ENCODE measurements at regions not wholly inside any gene's neighbourhood (a gene's known extent, or its start where the extent isn't known, plus 50 kb on each side); places are given as distances from the start of the nearest gene placed in this dataset.
A peak's percentile ranks its signal among the peaks of the same experiment; 100 is the strongest.

DNA sequence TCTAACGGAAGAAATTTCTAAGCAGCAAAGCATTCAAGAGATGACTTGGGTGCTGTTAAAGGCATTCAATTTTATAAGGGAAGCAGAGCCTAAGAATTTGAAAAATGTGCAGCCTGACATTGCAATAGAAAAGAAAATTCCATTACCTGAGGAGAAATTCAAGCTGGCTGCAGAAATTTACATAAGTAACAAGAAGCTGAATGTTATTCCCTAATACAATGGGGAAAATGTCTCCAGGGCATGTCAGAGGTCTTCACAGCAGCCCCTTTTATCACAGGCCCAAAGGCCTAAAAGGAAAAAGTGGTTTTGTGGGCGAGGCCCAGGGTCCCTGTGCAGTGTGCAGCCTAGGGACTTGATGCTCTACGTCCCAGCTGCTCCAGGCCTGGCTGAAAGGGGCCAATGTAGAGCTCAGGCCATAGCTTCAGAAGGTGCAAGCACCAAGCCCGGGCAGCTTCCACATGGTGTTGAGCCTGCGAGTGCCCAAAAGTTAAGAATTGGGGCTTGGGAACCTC lies 306.7 kb downstream of the RDH14 start:
- no peak for DNase-seq (ENCODE audit: low read depth)

DNA sequence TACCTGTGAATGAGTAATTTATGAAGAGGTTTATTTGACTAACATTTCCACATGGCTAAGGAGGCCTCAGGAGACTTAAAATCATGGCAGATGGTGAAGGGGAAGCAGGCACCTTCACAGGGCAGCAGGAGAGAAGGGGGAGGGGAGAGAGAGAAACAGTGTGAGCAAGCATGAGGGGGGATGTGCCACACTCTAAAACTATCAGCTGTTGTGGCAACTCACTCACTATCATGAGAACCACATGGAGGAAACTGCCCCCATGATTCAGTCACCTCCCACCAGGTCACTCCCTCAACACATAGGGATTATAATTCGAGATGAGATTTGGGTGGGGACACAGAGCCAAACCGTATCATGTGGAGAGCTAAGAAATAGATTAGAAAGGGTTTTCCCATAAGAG lies 309.0 kb downstream of the RDH14 start:
- DNase-seq (ENCODE audit: low read depth), result no peak

DNA sequence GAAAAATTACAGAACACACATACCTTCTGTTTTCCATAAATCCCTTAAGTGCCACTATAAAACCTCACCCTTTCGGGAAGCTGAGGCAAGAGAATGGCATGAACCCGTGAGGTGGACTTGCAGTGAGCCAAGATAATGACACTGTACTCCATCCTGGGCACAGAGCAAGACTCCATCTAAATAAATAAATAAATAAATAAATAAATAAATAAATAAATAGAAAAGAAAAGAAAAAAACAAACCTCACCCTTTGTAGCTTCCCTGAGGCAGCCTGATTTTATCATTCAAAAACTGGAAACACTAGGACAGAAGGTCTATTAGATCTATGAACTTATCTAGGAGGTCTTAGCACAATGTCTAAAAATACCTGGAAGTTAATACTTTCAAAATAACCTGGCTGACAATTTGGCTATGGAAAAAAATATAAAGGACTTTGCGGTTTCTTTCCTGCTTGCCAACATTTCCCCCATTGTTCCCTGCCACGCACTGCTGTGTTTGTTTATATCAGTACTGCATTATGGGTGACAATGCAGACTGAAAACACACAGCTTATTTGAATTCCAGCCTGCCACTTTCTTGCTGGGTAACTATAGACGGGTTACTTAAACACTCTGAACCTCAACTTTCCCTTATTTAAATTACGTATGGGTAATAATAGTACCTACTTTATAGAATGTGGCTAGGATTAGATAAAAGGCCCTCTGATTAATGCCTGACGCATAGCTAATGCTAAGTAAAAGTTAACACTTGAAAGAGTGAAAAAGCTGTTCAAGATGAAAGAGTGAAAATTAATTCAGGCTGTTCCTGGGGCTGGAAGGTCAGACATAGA lies 313.0 kb downstream of the RDH14 start:
- DNase-seq (ENCODE audit: low read depth), result no peak

DNA sequence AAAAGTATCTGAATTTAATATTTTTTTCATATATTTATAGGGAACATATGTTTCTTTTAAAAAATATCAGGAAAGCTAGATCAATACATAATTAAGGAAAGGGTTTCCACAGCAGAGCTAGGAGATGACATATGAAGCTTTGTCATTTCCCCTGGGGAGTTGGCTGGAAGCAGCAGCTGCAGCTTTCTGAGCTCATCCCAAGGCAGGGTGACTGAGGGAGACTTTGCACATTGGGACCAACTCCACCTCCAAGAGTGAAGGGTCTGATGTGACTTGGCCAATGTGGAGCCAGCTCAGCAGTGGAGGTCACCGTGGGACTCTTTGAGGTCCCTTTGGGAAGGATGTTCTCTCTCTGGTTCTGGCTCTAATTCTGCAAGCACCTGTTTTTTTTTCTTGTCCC lies 315.1 kb downstream of the RDH14 start:
- no peak for DNase-seq (ENCODE audit: low read depth)

DNA sequence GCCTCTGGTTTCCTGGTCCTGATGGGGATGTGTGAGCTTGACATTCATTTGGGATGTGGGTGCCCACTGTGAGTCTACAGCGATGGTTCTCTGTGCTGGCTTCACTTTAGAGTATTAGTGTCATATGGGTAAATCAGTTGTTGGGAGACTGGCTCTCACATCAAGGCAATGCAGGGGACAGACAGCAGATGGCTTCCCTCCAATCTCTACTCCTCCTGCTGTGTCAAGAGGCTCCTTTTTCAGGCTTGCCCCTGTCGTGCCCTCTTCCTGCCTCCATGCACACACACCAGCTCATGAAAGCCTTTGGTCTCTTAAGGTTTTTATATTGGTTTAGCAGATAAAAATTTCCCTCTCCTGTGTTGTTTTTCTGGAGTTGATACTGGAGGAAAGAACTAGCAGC lies 315.6 kb downstream of the RDH14 start:
- no peak for DNase-seq (ENCODE audit: low read depth)

DNA sequence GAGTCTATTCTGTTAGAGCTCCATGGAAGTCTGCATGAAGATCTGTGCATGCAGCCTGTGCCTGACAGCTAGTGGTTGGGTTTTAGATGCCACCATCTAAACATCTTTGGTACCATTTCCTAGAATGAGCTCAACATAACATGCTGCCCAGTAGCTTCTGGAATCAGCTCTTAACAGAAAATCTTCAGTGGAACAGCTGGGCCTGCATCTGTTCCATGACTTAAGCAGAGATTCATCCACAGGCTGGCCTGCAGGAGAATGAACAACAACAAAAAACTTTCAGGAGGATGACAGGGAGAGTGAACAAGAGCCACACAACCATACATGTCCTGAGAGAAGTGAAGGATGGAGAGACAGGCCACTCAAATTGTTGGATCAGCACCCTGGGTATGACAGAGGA lies 316.6 kb downstream of the RDH14 start:
- DNase-seq (ENCODE audit: low read depth), result no peak

DNA sequence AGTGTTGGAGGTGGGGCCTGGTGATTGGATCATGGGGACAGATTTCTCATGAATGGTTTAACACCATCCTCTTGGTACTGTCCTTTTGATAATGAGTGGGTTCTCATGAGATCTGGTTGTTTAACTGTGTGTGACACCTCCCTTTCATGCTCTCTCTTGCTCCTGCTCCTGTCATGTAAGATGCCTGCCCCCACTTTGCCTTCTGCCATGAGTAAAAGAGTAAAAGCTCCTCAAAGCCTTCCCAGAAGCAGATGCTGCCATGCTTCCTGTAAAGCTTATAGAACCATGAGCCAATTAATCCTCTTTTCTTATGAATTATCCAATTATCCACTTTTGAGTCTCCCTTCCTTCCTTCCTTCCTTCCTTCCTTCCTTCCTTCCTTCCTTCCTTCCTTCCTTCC lies 317.7 kb downstream of the RDH14 start:
- no peak for DNase-seq (ENCODE audit: low read depth)

DNA sequence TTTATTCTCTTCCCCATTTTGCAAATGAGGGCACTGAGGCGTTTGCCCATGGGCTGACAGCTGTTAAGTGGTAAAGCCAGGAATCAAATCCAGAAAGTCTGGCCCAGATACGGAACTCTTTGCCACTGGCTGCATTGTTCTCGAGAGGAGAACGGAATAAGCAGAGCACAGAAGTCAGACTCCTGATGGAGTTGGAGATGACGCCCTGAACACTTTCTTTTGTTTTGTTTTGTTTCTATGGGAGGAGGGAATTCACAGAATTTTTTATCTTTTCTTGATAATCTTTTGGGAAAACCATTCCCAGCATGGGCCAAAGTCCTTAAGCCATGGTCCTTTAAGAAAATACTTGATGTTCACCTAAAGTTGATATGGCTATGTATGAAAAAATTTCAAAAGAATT lies 322.2 kb downstream of the RDH14 start:
- DNase-seq (ENCODE audit: low read depth), result no peak

DNA sequence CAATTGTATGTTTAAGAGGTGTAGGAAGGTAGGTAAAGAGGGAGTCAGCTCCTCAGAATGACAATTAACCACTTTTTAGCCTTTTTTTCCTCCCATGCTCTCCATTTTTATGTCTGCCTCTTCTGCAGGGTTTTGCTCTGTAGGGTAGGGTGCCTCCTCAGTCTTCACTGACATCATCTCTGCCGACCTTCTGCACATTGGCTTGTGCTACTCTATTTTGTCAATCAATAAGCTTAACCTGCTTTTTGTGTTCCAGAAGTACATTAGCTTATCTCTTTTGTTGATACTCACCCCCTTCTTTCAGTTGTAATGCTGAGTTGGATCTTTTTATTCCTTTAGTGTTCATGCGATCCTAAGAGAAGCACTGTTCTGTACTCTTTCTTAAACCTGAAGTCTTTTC lies 323.2 kb downstream of the RDH14 start:
- DNase-seq (ENCODE audit: low read depth), result no peak

DNA sequence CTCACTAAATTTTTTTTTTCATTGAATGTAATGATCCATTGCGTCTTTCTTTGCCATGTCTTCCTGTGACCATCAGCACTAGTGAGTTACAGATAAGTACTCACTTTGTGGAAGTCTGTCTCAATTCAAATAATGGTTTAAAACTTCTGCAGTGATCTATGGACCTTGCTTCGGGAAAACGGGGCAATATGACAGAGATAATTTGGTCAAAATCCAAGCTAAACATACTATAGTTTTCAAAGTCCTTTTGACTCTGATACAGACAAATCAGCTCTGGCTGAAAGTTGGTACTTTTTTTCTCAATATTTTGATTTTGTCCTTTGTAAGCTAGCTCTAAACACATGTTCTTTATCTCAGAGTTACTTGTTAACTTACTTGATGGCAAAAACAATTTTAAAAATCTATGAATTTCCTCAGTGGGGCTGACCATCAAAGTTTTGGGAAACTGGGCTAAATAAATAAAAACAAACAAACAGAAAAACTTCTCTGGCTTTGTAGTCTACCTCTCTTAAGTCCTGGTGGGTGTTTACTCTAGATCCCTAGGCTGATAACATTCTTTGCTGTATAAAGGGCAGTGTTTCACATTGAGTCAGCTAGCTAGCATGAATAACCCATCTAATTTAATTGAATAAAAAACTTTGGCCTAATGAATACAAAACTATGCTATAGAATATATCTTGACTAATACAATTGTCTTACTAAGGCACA lies 327.6 kb downstream of the RDH14 start:
- DNase-seq (ENCODE audit: low read depth), result no peak

DNA sequence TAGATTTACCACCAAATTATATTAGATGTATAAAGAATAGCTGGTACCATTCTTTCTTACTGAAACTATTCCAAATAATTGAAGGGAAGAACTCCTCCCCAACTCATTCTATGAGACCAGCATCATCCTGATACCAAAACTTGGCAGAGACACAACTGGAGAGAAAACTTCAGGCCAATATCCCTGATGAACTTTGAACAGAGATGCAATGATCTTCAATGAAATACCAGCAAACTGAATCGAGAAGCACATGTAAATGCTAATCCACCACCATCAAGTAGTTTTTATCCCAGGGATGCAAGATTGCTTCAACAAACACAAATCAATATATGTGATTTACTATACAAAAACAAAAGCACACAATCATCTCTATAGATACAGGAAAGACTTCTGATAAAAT lies 329.8 kb downstream of the RDH14 start:
- DNase-seq (ENCODE audit: low read depth), result no peak

DNA sequence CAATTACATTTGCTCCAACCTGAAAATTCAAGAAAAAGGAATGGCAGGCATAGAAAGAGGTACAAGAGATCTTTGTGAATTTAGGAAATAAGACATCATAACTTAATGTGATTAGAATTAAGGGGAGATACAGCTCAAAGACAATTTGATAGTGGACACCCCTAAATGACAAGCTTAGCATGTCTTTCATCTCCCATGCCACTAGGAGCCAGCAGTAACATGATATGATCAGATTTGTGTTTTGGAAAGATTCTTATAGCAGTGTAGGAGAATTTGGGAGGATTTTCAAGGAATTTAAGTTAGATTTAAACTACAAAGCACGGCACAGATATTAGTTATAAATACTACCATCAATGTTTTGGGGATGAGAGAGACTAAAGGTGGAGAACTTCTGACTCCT lies 340.8 kb downstream of the RDH14 start:
- DNase-seq (ENCODE audit: low read depth), result no peak

DNA sequence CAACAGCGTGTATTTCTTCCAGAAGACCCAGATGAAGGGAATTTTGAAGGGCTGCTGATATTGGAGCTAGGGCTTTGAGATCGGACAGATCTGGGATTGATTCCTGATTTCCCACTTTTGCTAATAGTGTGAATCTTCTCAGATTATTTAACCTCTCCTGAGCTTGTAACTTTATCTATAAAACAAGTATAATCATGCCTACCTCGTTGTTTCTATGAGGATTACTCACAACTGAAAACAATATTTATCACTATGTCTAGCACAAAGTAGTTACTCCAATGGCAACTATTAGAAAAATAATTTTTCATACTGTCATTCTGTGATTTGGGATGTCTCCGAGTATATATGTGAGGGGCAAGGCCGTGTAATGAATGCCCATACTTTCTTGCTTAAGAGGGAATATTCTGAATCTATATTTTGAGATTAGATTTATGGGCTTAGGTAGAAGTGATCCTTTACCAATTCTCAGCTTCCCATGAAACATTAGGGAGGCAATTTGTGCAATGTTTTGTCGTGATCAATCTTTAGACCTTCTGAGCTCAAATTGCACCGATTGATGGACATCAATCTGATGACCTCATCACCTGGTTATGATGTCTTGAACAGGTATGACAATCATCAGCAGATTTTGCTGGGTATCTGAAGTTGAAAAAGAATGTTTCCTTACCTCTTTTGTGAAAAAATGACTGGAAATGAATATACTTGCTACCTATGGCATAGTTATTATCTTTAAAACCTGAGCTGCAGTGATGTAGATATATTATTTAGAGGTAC lies 339.9 kb downstream of the KCNS3 start:
- no peak for DNase-seq (ENCODE audit: low read depth)

DNA sequence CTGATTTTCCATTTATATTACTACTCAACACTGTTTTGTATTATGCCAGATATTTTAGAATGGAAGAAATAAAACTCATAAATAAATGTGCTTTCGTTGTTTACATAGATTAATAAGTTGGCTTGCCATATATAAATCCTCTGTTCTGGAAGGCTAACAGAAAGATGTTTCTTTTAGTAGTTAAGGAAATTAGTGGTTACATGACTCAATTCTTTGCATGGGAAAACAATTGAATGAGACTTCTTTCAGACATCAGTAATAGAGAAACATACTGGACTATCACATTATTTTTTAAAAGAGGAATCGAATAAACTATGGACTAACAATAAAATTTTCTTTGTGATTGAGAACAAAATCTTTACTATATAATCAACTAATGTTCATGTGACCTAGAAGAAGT lies 336.5 kb downstream of the KCNS3 start:
- no peak for DNase-seq (ENCODE audit: low read depth)

DNA sequence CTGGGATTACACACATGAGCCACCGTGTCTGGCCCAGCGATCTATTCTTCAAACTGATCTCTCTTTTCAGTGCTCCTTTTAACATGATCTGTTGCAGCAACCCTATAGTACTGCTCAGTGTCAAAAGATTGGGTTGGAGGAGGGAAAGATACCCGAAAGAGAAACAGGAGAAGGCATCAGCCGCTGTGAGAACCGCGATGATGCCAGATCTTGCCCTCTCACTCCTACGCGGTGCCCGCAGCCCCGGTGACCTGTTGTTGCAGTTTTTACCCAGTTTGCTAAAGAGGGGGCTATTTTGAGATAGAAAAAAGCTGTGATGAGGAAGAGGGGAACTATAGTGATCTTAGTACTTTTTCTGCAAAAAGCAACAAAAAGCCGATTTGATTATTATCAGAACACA lies 335.5 kb downstream of the KCNS3 start:
- DNase-seq (ENCODE audit: low read depth), result no peak

DNA sequence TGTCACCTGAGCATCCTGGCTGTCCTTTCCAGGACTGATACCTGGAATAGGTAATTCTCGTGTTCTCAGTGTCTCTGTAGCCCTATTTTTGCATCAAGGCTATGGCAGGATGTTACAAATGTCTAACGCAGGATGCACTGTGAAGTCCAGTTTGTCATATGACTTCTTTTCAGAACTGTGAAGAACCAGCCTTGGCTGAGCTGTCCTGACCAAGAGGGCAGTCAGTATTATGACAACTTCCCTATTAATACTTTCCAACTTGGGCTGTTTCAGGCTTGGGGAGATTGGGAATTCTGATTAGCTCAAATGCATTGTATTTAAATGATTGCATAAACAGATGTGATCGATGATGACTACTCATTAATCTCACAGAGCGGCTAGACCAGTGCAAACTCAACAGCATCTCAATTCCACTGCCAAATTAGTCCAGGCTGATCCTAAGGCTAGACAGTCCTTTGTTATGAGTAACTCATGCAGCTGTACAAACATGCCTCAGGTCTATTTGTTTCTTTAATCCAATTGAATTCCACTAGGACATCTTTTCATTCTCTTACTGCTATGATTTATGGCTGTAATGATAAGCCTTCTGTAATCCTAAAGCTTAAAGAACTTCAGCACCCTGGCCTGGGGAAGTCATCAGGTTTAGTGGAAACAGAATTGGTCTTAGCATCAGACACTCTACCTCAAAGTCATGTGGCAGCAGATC lies 331.6 kb downstream of the KCNS3 start:
- peak; percentile 28 for DNase-seq (ENCODE audit: low read depth)

DNA sequence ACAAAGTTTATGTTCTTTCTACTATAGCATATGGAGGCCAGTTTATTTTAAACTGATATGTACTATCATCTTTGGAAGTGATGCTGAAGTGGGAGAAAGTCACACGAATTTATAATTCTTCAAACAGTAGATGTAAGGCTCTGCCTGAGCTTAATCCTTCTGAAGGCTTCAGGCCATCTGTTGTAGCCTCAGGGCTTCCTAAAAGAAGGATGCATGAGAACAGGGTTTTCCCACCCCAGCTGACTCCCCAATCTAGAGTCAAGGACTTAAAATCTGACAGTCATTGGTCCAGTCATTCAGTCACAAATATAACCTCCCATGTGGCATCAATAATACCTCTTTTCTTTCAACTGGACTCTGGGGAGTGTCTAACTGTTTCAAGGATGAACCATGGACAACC lies 330.5 kb downstream of the KCNS3 start:
- no peak for DNase-seq (ENCODE audit: low read depth)

DNA sequence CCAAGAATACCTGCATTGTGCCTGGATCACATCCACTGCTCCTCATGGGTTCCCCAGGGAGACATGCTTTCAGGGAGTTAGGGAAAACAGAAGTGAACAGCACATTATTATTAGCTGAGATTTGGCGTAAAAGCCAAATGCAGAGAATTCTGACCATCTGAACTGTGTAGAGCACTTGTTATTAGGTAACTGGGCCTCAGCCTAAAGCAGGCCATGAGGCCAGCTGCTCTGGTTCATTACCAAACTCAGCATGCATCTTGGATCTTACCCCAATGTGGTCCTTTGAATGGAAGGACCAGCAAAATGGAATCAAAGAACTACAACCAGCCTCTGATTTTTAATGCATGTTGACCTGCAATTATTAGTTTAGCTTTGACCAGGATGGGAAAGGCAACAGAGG lies 322.3 kb downstream of the KCNS3 start:
- no peak for DNase-seq (ENCODE audit: low read depth)

DNA sequence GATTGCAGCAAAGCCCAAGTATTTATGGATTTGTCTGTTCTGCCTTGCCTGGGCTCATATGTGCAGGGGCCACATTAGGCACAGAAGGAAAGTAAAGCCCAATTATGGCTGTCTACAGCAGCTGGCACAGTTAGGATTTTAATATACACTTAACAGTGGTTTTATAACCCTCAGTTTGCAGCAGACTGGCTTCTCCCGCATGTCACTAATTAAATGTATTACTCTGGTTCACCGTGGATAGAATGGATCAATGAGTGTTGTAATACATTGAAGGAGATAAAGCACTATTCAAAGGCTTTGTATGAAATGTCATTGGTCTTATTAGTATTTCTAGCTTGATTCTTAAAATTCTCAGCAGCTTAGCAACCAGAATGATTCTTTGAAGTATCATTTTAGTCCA lies 320.2 kb downstream of the KCNS3 start:
- DNase-seq (ENCODE audit: low read depth), result no peak

DNA sequence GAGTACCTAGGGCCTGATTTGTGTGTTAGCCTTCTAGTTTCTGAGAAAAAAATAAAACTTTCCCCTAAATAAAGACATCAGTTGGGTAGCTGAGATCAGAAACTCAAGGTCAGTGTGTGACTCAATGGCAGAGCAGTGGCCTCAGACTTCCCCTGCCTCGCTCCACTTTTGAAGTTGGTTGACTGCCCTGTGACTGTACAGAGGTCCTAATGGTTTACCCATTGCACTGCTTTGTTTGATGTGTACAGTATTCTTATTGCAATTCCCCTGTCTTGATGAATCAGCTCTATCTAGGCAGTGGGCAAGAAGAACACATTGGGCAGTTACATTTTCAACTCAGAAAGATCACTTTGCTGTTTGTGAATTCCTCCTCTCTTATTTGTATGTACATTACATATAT lies 315.7 kb downstream of the KCNS3 start:
- no peak for DNase-seq (ENCODE audit: low read depth)

DNA sequence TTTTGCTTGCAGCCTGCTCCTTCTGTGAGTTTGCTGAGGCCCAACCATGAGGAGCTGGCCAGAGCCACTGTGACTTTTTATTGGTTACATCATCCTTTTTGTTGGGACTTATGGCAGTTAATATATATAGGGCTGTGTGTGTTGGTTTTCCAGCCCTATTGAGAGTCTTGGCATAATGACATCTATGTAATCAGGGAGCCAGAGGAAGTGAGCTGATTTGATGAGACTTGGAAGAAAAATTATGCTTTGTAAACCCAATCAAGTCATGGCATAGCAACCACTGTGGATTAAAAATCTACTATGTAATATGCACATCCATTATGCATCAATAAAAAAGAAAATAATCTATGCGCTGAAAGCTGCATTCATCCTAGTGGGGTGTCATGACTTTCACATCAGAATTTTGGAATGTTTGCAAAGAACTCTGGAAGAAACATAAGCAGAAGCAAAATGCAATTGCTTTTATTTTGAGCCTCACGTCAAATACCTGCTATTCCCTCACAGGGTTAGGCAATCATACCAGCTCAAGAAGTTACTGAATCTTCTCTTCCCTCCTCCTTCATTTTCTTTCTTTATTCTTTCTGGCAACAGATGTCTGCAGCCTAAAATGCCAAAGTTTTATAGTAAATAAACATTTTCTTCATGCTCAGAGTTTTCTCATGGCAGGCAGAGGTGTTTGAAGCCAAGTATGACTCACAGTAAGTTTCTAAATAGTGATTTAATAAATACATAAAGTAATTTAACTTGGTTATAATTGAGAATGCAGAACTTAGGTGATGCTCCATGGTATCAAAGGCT lies 308.5 kb downstream of the KCNS3 start:
- no peak for DNase-seq (ENCODE audit: low read depth)

Measured in fibroblast of the conjunctiva (primary cell).